NCI-H2107 (cell line): ENCODE measurements at regions not wholly inside any gene's neighbourhood (a gene's known extent, or its start where the extent isn't known, plus 50 kb on each side); places are given as distances from the start of the nearest gene placed in this dataset.
"Not testable (repeated sequence)": the region's sequence is repeated elsewhere in the genome, so short reads cannot be mapped to it uniquely, and the experiment has no call there.

Source experiments
- DNase-seq: peaks from one replicate; lab custom pipeline; 2025; lab: John Stamatoyannopoulos, UW

DNA sequence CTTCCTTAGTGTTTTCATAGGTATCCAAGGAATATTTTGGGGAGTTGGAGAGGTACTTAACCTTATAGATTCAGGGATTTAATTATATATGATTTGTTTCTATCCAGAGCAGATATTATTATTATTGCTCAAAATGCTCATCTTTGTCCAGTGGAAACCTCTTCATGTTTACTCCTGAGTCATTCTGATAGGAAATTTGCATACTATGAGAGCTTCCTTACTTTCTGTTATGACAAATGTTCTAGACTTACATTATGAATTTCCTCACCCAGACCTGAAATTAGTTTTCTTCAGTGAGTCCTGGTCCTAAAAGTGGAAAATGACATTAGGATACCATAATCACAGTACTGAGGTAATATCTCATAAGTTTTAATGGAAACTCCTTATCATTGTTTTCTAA lies 57.5 kb upstream of the PLPPR5 start:
- DNase-seq = no peak

DNA sequence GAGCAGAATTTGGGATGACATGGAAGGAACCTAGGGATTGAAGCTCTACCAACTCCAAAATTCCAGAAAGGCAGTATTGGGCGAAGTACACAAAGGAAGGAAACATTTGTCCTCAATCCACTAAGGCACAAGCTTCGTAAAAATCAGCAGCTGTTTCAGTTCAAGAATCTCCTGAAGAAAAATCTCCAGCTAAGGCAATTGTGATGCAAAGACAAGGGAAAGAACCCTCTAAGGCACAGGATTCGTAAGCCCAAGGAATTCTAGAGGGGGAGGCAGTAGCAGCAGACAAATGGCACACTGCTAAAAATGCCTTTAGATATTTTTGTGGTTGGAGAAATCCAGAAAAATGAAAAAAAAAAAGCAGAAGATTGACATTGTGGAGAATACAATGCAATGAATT lies 64.5 kb upstream of the PLPPR5 start:
- no peak for DNase-seq

DNA sequence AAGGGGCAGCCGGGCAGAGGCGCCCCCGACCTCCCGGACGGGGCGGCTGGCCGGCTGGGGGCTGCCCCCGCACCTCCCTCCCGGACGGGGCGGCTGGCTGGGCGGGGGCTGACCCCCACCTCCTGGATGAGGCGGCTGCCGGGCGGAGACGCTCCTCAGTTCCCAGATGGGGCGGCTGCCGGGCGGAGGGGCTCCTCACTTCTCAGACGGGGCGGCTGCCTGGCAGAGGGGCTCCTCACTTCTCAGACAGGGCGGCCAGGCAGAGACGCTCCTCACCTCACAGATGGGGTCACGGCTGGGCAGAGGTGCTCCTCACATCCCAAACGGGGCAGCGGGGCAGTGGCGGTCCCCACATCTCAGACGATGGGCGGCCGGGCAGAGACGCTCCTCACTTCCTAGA lies 73.9 kb upstream of the PLPPR5 start:
- DNase-seq = not testable (repeated sequence)

DNA sequence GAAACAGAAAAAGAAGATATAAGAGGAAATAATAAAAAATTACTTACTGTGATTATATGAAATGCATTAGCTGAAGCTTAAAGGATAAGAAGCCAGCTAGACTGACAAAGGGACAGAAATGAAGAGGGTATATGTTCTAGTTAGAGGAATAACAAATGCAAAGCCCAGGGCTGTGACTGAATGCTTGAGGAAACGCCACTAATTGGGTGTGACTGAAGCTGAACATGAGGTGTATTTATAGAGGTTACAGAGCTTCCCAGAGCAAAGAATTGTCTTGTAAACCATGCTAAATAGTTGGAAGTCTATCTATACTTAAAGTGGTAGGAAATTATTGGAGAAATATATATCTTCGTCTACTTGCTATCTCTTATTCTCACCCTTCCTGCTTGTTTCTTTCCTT lies 77.7 kb upstream of the PLPPR5 start:
- no peak for DNase-seq

DNA sequence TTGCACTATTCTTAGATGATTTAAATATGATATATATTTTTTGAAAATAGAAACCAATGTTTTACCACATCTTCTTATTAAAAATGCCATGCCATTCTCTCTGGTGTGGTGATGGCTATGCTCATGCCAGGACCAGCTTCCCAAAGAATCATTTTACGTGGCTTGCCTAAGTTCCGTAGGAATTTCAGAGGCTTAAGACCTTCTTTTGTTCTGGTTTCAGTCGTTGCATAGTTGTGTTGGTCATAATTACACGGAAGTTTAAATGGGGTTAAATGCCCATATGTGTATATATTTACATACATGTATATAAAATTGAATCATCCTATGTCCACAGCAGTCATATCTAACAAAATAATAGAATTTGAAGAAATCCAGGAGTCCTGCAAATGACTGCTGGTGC lies 78.7 kb upstream of the PLPPR5 start:
- DNase-seq = no peak

DNA sequence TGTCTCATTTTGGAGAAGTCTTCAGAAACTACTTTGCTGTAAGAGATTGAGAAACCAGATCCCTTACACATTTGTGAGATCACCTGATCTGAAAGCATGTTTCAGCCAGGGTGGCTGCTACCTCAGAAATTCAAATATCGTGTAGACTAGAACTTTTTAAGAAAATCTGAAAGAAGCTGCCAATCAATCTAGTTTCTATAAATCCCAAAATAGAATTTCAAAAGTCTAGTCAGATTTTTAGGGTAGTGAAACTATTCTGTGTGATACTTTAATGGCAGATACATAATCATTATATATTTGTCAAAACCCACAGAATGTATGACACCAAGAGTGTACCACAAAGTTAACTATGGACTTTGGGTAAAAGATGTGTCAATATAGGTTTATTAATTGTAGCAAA lies 79.9 kb upstream of the PLPPR5 start:
- DNase-seq = no peak

DNA sequence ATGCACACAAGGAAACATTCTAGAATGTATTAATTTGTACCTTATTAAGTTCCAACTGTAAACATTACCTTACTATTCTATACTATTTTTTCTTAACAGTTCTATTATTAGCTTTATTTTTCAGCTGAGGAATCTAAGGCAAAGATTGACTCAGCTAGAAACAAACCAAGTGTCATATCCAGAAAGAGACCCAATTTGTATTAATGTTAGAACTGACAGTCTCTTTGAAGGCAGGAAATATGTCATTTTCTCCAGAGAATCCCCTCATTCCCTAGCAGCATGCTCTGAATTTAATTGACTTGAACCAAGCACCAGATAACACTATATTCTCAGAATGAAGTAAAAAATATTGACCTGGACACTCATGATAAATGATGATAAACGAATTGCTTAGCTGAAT lies 81.4 kb upstream of the PLPPR5 start:
- no peak for DNase-seq

DNA sequence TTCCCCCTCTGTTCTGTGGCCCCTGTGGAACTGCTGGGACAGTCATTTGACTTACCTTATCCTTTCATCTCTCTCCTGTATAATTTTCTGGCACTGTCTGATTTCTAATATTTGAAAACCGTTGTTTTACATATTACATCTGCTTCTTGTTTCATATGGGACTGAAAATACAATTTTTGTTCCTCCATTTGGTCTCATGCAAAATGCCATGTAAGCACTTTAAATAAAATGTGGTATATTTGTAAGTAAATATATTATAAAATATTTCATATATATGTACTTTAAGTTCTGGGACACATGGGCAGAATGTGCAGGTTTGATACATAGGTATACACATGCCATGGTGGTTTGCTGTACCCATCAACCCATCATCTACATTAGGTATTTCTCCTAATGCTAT lies 93.9 kb upstream of the PLPPR5 start:
- no peak for DNase-seq

DNA sequence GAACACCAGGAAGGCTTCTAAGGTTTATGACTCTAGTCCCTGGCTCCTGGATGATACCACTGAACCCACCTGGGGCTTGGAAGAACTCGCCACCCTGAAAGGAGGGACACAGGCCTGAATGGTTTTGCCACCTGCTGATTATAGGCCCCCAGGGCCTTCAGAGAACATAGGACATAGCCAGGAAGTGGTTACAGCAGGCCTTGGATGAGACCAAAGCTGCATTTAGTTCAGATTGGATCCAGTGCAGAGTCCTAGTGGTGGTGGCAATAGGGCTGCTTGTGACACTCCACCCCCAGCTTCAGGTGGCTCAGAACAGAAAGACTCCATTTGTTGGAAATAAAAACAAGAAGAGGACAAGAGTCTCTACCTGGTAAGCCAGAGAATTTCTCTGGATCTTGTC lies 101.6 kb upstream of the PLPPR5 start:
- no peak for DNase-seq

DNA sequence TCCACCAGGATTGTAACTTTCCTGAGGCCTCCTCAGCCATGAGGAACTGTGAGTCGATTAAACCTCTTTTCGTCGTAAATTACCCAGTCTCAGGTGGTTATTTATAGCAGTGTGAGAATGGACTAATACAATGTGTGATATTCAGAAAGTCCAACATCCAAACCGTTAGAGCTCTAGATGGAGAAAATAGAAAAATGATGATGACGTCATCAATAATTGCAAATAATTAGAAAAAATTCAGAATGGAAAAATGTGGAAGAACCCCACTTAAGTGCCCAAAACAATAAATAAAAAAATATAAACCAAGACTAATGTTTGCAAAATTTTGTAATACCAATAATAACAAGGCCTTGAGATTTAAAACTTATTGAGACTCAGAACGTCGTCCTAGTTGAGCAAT lies 103.0 kb upstream of the PLPPR5 start:
- DNase-seq = no peak

DNA sequence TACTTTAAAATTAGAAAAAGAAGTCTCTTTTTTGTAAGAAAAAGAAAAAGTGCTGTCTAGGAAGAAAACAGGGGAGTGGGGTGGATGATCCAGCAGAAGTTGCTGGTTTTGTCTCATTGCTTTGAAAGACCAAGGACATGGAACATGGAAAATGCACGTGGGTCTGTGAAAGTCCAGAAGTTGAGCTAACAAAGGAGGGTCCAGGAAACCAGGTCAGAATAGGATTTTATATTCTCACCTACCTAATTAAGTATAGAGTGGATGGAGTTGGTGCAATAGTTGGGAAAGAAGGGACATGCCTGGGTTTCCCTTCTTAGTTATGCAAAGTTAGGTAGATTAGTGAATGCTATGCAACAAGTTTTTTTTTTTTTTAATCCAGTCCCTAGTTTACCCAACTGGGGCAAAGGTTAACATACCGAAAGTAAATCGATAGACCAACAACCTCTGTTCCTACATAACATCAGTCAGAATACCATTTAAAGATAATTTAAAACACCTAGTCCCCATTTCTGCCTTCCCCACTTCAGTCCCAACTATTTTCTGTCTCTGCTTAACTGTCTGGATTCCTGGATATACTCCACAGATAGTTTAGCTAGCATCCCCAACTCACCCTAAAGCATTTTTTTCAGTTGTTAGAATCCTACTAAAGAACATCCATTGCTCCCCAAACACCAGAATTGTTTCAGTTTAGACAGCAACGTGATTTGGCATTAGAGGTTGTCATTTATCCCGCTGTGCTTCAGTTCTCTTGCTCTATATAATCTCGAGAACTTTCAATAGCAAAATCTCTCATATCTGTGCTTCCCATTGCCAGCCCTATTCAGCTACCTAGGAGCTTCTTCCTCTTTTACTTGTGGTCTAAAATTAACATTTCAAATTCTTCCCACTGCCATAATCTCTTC lies 105.7 kb upstream of the PLPPR5 start:
- DNase-seq = no peak

DNA sequence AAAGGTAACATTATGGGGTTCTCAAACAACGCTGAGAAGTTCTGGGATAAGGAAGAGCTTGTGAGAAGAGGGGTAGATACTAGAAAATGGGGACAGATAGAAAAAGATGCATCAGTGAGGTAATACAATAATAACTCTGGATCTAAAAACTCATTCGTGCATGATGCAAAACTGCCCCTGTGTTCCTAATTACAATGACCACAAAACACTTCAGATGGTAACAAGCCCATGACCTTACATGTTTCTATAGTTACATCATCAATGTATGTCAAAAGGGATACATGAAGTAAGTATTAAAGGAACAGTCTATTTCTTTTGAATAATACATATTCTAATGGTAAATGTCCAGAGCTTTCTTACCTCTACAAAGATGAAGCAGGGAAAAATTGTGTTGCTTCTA lies 110.6 kb upstream of the PLPPR5 start:
- no peak for DNase-seq

DNA sequence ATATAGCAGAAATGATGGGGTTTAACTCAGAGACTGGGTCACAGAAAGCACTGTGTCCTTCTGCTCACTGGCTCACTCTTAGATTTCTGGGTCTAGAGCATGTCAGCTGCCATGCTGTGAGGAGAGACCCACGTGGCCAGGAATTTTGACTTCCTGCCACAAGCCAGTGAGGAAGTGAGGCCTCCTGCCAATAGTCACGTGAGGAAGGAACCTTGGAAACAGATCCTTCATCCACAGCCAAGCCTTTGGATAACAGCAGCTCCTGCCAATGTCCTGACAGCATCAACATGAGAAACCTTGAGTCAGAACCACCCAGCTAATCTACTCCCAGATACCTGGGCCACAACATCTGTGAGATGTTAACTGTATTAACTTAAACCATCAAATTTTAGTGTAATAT lies 114.5 kb upstream of the PLPPR5 start:
- no peak for DNase-seq

DNA sequence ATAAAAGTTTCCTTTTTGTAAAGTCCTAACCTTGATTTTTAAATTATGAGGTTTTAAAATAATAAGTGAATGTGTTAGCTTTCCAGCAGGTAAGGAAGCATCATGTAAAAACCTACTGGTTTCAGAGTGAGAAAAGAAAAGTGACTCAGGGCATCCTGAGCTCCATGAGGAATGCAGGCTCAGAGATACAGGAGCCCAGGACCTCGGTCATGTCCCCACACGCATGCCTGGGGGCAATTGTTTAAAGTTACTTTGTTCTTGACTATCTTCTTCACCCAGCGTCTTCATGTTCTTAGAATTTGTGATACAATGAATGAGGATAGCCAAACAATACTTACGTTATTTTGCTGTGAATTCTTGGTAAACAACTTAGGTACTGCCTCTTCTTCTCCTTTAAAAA lies 117.4 kb upstream of the PLPPR5 start:
- no peak for DNase-seq

DNA sequence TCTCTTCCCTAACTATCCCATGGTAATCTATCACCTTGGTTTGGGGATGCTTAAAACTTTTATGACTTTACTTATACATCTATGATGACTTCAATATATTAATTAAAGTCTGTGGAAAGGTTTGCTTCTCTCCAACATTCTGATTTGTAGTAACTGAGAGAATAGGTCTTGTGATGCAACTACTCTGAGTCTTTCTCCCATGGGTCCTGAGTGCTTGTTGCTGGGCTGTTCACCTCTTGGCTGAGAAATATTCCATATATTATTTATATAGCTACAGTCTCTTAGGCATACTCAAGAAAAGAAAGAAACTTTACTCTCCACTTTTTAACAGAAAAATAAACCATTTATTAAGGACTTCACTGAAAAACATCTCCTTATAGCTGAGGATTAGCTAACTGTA lies 119.3 kb upstream of the PLPPR5 start:
- no peak for DNase-seq

DNA sequence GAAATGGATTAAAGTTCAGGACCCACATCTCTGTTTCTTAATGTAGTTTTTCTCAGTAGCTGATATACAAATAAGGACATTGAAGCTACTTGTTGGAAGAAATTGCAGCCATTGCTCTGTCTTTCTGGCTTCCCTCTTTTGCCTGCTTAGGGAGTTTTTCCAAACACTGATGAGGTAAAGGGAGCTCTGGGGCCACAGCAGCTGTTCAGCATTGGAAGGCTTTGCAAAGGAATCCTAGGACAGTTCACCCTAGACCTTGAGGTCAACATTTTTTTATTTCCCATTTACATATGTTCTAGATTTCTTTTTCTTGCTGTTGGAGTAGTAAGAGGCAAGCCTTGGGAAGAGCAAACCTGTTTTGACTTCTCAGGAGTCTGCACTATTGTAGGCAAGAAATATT lies 126.9 kb upstream of the PLPPR5 start:
- no peak for DNase-seq

DNA sequence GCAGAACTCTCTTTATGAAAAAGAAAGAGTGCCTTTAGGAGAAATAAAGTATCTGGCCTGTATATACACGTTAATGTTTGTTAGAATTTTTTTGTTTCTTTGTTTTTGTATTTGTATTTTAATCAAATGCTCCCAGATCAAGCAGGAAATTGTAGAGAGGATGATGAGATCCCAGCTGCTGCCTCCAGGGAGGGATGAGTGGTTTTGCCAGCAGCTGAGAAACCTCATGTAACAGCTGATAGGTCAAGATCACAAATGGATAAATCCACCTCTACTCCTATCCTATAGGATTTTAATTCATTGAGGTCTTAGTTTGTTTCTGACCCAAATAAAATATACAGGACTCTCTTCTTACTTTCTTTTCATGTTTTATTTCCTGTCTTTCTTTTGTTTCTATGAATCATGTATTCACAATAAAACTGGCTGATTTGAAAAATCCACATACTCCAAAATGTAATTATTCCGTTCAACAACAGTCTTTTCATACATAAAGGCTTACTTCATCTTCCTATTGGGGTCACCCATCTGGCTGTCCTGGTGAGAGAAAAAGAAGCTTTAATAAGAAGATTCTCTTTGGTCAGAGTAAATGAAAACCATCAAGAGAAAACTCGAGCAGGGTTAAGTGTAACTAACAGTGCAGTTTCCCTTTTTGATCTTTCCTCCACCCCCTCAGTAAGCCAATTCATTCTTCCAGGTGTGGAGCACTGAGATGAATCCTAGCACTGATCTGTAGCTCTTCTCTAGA lies 129.3 kb upstream of the PLPPR5 start:
- DNase-seq = no peak

DNA sequence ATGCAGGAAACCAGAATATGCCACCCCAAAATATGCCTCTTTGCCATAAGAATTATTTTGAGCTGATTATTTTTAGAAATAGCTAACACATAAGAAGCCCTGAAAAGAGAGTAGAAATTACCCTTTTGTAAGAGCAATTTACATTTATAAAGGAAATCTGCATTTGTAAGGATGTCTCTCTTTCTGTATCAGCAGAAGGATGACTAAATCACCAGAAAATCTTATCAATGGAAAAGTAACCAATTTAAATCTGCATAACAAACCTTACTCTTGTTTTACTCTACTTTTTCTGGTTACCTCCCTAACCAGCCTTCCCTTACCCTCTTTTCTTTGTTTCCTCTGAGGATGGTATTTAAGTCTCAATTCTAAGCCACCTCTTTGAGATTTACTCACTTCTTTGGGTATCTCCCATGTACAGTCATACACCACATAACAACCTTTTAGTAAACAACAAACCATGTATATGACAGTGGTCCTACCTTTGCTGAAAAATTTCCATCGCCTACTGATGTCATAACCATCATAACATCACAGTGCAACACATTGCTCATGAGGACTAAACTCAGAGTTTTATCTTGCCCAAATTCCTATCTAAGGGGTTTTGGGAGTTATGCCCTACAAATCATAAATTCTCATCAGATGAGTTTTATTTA lies 126.6 kb upstream of the PLPPR4 start:
- no peak for DNase-seq

DNA sequence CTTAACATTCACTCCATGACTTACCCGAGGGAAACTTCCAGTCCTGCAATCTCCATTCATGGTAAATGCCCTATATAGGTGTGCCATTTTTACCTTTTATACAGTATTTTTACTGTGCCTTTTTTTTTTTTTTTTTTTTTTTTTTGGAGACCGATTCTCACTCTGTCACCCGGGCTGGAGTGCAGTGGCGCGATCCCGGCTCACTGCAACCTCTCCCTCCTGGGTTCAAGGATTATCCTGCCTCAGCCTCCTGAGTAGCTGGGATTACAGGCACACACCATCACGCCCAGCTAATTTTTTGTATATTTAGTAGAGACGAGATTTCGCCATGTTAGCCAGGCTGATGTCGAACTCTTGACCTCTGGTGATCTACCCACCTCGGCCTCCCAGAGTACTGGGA lies 124.4 kb upstream of the PLPPR4 start:
- no peak for DNase-seq

DNA sequence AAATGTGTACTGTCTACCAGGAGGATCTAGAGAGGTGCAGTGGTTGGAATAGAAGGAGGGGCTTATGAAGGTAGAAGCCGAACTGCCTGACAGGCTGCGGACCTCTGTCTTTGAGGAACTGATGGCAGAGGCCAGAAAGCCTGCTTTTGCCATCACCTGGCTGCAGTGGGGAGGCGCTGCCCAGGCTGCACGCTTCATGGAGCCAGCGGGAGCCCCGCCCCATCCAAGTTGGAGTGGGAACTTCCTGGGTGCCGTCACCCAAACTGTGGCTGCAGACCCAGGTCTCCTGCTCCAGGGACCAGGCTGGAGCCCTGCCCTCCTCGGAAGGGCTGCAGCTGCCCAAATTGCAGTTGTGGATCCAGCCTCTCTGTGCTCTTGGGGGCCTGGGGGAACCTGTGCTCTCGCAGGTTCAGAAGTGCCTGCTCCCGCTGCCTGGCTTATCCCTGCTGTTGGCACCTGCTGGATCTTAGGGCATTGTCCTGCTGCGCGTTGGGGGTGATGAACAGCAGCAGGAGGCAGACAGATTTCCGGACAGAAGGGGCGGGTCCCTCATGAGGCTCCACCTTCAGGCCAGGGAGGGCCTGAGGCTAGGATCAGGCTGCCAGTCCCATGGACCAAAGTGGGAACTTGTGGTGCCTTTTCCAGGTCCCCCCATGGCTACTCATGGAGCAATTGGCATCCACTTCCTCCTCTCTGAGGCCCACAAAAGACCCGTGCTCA lies 118.0 kb upstream of the PLPPR4 start:
- DNase-seq = peak; percentile 56

DNA sequence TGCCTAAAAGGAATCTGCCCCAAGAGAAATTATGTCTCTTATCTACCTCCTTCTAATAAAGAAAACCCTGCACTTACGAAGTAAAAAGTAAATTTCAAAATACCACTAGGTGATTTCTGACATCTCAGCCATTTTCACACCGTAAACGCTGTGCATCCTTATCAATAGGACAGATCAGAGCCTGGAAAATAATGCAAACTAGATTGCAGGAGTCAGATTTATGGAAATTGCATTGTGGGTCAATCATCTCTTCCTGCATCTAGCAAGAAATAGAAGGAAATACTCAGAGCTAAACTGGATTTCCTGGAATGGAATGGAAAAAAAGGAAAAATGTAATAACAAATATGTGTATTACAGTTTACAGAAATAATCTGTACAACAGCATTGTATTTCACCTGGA lies 114.3 kb upstream of the PLPPR4 start:
- no peak for DNase-seq

DNA sequence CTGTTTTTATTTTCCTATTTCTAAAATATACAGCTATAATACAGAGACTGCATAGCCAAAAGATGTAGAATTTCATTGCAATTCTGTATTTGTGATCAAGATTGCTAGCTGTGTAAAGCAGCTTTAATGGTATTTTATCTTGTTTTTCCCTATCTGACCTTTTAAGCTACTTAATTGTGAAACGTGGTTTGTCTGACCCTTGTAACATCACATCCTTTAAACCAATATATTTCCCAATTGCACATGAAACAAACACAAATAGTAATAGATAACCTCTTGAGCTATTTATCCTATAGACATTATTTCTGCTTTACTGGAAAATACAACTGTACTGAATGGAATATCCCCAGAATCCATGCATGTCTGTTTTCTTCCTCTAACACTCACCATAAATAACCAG lies 112.2 kb upstream of the PLPPR4 start:
- no peak for DNase-seq
